ENCODE measurements at regions not wholly inside any gene's neighbourhood (a gene's known extent, or its start where the extent isn't known, plus 50 kb on each side); places are given as distances from the start of the nearest gene placed in this dataset.

GRCh38 chr12:59382282-59383078 lies 213.3 kb upstream of the SLC16A7 start:
- TF ChIP-seq CTCF (IDR thresholded peaks at IDR 0.05) (no peak), POLR2A (IDR thresholded peaks at IDR 0.05) (no peak)
